Neural crest cell (in vitro differentiated cells): ENCODE measurements at regions not wholly inside any gene's neighbourhood (a gene's known extent, or its start where the extent isn't known, plus 50 kb on each side); places are given as distances from the start of the nearest gene placed in this dataset.
"Not testable (repeated sequence)": the region's sequence is repeated elsewhere in the genome, so short reads cannot be mapped to it uniquely, and the experiment has no call there.

Source experiments
- DNase-seq: peaks from one replicate; pipeline ENCODE4 v3.0.0; 2021; ENCODE audit warnings: low read depth, mixed read lengths, low spot score
- H3K27ac Mint-ChIP-seq: one replicate; pipeline ENCODE4 v1.8.0; 2021; ENCODE audit warnings: mild to moderate bottlenecking, mixed read lengths; ENCODE audit not compliant: unreplicated experiment
- H3K27me3 Mint-ChIP-seq: 2 replicates; pipeline ENCODE4 v1.8.0; 2021; ENCODE audit warnings: low read depth, mild to moderate bottlenecking, mixed read lengths
- H3K36me3 Mint-ChIP-seq: 2 replicates; pipeline ENCODE4 v1.8.0; 2021; ENCODE audit warnings: low read depth, mild to moderate bottlenecking, mixed read lengths
- H3K4me1 Mint-ChIP-seq: 2 replicates; pipeline ENCODE4 v1.8.0; 2021; ENCODE audit warnings: mixed read lengths
- H3K4me3 Mint-ChIP-seq: one replicate; pipeline ENCODE4 v1.8.0; 2021; ENCODE audit warnings: mild to moderate bottlenecking, mixed read lengths
- H3K9me3 Mint-ChIP-seq: 2 replicates; pipeline ENCODE4 v1.8.0; 2021; ENCODE audit warnings: mixed read lengths

DNA sequence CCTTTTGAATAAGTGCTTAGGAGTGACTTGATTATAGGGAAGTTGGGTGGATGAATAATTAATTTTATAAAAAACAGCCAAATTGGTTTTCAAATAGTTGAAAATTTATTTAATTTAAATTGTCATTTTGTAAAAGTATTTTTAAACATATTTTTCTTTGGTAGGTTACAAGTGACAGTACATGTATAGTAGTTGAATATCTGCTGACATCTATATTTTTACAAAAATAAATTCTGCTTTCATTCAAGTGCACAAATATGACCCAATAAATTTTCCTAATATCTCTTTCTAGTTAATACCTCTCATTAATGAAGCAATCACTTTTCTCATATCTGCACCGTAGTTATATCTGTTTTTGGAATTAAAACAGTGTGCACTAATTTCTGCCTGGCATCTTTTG is 653.6 kb upstream of the TPTE start:
- not testable (repeated sequence) for H3K27ac Mint-ChIP-seq, H3K9me3 Mint-ChIP-seq, H3K27me3 Mint-ChIP-seq, H3K36me3 Mint-ChIP-seq, H3K4me3 Mint-ChIP-seq, DNase-seq, H3K4me1 Mint-ChIP-seq

DNA sequence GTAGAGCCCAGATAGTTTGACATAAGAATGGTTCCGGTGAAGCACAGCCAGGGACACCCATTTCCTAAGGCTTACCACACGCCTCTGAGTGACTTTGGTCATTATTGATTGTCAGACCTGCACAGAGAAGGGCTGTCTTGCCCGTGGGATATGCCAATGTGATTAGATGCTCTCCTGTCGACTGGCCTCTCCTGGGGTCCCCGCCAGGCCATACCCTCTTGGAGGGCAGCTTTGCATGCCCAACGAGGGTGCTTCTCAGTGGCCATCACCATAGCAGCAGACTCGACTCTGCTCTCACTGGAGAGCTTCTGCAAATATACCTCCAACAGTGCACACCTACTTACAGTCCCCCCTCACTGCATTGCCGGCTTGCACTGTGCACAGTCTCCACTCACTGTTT is 648.3 kb upstream of the TPTE start:
- DNase-seq, H3K4me3 Mint-ChIP-seq, H3K27me3 Mint-ChIP-seq, H3K27ac Mint-ChIP-seq, H3K9me3 Mint-ChIP-seq, H3K4me1 Mint-ChIP-seq, H3K36me3 Mint-ChIP-seq: not testable (repeated sequence)

DNA sequence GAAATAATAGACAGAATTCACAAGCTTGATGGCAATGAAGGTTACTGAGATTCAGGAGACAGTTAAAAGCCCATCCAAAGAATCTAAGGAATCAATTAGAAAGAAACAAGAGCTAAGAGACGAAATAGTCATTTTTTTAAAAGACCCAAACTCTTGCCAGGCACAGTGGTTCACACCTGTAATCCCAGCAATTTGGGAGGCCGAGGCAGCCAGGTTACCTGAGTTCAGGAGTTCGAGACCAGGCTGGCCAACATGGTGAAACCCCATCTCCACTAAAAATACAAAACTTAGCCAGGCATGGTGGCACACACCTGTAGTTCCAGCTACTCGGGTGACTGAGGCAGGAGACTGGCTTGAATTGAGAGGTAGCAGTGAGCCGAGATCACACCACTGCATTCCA is 647.2 kb upstream of the TPTE start:
- H3K4me1 Mint-ChIP-seq, H3K27ac Mint-ChIP-seq, H3K4me3 Mint-ChIP-seq, DNase-seq, H3K36me3 Mint-ChIP-seq, H3K9me3 Mint-ChIP-seq, H3K27me3 Mint-ChIP-seq: not testable (repeated sequence)

DNA sequence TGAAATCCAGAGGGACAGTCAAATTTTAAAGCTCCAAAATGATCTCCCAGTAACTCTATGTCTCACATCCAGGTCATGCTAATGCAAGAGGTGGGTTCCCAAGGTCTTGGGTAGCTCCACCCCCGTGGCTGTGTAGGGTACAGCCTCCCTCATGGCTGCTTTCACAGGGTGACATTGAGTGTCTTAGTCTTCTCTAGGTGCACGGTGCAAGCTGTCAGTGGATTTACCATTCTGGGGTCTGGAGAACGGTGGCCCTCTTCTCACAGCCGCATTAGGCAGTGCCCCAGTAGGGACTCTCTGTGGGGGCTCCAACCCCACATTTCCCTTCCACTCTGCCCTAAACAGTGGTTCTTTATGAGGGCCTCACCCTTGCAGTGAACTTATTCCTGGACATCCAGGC is 640.0 kb upstream of the TPTE start:
- not testable (repeated sequence) for H3K4me3 Mint-ChIP-seq, H3K4me1 Mint-ChIP-seq, H3K27ac Mint-ChIP-seq, DNase-seq, H3K36me3 Mint-ChIP-seq, H3K27me3 Mint-ChIP-seq
- peaks cover 14% of the 10 kb centered on the region for H3K9me3 Mint-ChIP-seq

DNA sequence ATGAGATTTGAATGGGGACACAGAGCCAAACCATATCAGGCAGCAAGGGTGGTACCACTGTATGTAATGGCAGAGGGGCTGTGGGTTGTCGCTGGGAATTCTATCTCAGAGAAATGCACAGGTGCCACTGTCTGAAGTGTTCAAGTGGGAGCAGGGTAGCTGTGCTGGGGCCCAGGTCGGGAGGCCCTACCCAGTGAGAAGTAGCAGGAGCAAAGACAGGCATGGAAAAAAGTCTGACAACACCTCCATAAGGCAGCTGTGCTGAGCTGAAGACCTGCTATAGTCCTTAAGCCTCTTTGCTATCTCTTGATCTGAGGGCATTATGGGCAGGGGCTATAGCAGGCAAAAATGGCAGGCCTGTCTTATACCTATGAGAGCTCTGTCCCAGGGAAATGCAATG is 638.3 kb upstream of the TPTE start:
- not testable (repeated sequence) for H3K27ac Mint-ChIP-seq, H3K27me3 Mint-ChIP-seq, H3K4me1 Mint-ChIP-seq, DNase-seq, H3K4me3 Mint-ChIP-seq, H3K36me3 Mint-ChIP-seq
- H3K9me3 Mint-ChIP-seq, result peaks cover 14% of the 10 kb centered on the region

DNA sequence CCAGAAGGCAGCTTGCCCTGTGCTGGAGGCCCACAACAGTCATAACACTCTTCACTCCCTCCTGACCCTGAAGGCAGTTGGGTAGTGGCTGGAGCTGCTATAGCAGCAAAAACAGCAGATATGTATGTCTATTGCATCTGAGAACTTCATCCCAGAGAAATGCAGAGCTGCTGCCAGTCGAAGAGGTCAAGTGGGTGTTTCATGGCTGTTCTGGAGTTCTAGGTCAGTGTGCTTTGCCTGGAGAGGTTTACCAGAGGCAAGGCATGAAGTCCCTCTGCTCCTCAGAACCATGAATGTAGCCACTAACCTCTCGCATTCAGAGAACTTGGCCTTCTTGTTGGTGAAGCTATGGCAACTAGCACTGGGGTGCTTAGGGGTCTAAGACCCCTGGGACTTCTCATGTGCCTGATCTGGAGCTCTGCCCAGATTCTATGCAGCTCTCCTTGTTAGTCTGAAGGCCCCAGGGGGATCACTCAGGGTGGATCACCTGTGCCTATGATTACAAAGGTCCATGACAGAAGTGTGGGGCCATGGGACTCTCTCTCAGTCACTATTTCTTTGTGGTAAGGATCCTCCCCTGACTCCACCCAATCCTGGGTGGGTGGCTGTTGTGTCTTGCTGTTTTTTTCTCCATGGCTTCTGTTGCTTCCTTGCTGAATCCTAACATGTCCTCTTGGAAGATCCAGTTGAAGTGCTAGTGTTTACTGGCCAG is 637.7 kb upstream of the TPTE start:
- H3K4me1 Mint-ChIP-seq, H3K27ac Mint-ChIP-seq, H3K4me3 Mint-ChIP-seq, H3K36me3 Mint-ChIP-seq, DNase-seq, H3K27me3 Mint-ChIP-seq: not testable (repeated sequence)
- H3K9me3 Mint-ChIP-seq, result peaks cover 15% of the 10 kb centered on the region

DNA sequence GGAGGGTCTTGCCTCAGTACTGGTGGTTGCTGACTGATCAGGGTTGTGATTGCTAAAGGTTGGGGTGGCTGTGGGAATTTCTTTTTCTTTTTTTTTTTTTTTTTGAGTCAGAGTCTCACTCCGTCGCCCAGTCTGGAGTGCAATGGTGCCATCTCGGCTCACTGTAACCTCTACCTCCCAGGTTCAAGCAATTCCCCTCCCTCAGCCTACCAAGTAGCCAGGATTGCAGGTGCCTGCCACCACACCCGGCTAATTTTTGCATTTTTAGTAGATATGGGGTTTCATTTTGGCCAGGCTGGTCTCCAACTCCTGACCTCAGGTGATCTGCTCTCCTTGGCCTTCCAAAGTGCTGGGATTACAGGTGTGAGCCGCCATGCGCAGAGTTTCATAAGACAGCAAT is 632.9 kb upstream of the TPTE start:
- H3K4me3 Mint-ChIP-seq, H3K4me1 Mint-ChIP-seq, H3K27ac Mint-ChIP-seq, H3K27me3 Mint-ChIP-seq, H3K36me3 Mint-ChIP-seq, DNase-seq: not testable (repeated sequence)
- H3K9me3 Mint-ChIP-seq, result peaks cover 16% of the 10 kb centered on the region

DNA sequence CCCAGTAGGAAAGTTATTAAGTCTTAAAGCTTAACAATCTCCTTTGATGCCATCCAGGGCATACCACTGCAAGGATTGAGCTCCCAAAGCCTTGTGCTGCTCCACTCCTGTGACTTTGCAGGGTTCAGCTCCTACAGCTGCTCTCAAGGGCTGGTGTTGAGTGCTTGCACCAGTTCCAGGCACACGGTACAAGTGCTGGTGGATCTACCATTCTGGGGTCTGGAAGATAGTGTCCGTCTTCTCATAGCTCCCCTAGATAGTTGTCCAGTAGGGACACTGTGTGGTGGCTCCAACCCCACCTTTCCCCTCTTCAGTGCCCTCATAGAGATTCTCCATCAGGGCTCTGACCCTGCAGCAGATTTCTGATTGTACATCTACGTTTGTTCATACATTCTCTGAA is 617.8 kb upstream of the TPTE start:
- H3K36me3 Mint-ChIP-seq, DNase-seq, H3K4me3 Mint-ChIP-seq, H3K4me1 Mint-ChIP-seq, H3K27ac Mint-ChIP-seq, H3K27me3 Mint-ChIP-seq: not testable (repeated sequence)
- H3K9me3 Mint-ChIP-seq, result peaks cover 14% of the 10 kb centered on the region

DNA sequence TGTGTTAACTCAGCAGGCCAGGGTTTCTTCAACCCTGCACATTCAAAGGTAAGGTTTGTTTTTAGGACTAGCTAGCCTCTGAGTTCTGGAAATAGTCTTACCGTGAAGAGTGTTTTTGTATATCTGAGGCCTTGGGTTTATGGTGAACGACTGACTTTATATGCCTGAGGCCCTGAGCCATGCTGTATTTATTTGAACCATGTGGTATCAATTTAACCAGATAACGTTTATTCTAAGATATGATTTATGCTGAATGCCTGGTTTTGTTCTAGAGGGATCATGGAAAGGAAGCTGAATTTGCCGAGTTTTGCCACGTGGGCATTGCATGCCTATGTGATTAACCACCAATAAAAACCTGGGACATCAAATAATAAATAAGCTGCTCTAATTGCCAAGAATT is 607.2 kb upstream of the TPTE start:
- H3K27ac Mint-ChIP-seq, H3K4me1 Mint-ChIP-seq, H3K36me3 Mint-ChIP-seq, DNase-seq, H3K27me3 Mint-ChIP-seq, H3K4me3 Mint-ChIP-seq: not testable (repeated sequence)
- H3K9me3 Mint-ChIP-seq, result peaks cover 17% of the 10 kb centered on the region

DNA sequence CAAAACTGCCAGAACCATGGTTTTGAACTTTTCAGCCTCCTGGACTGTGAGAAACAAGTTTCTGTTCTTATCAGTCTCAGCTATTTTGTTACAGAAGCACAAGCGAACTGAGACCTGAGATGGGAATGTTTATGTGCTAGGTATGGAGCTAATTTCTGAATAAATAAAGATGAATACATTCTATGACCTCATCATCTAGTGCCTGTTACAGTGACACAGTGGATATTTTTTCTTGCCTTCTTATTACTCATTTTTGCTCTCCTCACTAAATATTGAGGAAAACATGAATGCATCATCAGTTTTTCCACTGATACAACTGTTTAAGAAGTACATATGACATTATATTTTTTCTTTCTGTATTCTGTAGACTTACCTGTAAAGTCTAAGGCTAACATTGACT is 601.9 kb upstream of the TPTE start:
- not testable (repeated sequence) for H3K27ac Mint-ChIP-seq, H3K27me3 Mint-ChIP-seq, H3K9me3 Mint-ChIP-seq, DNase-seq, H3K4me3 Mint-ChIP-seq, H3K36me3 Mint-ChIP-seq, H3K4me1 Mint-ChIP-seq

DNA sequence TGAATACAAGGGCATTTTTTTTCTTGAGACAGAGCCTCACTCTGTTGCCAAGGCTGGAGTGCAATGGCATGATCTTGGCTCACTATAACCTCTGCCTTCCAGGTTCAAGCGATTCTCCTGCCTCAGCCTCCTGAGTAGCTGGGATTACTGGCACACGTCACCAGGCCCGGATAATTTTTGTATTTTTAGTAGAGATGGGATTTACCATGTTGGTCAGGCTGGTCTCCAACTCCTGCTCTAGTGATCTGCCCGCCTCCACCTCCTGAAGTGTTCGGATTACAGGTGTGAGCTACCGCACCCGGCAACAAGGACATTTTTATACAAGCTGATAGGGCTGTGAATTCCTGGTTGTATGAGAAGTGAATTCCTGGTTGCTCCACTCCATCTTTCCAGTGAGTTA is 577.7 kb upstream of the TPTE start:
- not testable (repeated sequence) for H3K4me1 Mint-ChIP-seq, H3K4me3 Mint-ChIP-seq, H3K27me3 Mint-ChIP-seq, DNase-seq, H3K27ac Mint-ChIP-seq
- peaks cover 14% of the 10 kb centered on the region for H3K36me3 Mint-ChIP-seq
- peaks cover 27% of the 10 kb centered on the region for H3K9me3 Mint-ChIP-seq

DNA sequence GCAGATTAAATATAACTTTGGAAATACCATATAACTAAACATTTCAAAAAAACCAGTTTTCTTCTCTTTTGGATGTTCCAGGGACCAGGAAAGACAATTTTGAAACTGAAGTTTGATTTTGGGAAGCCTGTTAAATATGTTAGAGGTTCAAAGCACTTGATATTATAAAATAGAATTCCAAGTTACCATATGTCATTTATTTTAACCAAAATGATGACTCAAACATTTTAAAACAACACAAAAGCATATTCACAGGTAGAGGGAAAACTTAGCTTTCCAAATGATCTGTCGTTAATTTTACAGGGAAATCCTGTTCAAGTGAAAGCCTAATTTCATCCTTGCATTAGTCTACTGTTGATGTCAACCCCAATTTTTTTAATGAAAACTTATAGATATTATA is 575.3 kb upstream of the TPTE start:
- H3K4me3 Mint-ChIP-seq, H3K27ac Mint-ChIP-seq, DNase-seq, H3K27me3 Mint-ChIP-seq, H3K4me1 Mint-ChIP-seq: not testable (repeated sequence)
- H3K36me3 Mint-ChIP-seq, result peaks cover 14% of the 10 kb centered on the region
- peaks cover 33% of the 10 kb centered on the region for H3K9me3 Mint-ChIP-seq

DNA sequence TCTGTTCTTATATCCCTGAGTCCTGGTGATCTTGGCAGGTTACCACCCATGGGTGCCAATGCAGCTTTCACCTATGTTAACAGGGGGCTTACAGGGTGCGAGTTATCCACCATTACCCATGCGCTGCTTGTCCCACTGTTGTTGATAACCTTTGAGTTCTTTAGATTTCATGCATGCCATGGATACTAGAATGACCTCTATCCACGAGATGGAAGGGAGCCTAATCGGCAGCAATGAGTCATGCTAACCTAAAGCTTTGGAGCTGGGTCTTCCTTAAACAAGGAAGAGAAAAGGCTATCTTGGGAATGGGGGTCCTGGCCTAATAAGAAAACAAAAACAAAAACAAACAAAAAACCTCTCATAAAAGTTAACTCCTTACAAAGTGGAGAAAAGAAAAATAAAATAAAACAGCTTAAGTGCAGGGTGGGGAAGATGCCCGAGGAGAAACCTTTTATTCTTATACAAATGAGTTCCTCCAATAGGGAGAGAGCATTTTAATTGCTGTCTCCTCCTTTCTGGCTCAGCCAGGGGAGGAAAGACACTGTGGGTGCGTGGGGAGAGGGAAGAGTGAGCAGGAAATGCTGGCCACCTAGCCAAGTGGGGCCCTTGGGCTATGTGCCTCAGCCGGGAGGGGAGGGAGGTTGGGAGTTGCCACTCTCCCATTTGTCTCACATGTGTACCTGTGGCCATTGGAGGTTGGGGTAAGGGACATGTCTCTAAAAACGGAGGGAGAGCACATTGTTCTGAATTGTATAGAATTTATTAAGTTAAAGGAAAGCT is 571.7 kb upstream of the TPTE start:
- H3K36me3 Mint-ChIP-seq, H3K4me3 Mint-ChIP-seq, DNase-seq, H3K4me1 Mint-ChIP-seq, H3K27ac Mint-ChIP-seq, H3K27me3 Mint-ChIP-seq: not testable (repeated sequence)
- H3K9me3 Mint-ChIP-seq, result peaks cover 32% of the 10 kb centered on the region

DNA sequence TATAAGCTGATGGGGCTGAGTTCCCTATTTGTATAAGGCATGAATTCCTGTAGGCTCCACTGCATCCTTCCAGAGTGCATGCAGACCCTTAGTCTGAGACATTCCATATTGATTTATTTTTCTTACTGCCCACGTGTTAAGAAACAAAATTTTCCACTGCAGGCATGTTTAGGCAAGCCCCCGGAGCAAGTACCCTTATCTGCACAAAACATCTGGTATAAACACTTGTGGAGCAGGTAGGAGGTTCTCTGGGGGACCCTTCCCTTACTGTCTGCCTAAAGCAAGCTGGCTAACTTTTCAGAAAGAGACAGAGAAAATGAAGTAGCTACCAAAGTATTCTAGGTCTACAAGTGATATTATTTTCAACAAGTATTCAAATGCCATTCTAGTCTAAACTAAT is 571.0 kb upstream of the TPTE start:
- H3K4me3 Mint-ChIP-seq, H3K4me1 Mint-ChIP-seq, H3K36me3 Mint-ChIP-seq, DNase-seq, H3K27me3 Mint-ChIP-seq, H3K27ac Mint-ChIP-seq: not testable (repeated sequence)
- H3K9me3 Mint-ChIP-seq, result peaks cover 30% of the 10 kb centered on the region
